ENCODE measurements at regions not wholly inside any gene's neighbourhood (a gene's known extent, or its start where the extent isn't known, plus 50 kb on each side); places are given as distances from the start of the nearest gene placed in this dataset.

DNA sequence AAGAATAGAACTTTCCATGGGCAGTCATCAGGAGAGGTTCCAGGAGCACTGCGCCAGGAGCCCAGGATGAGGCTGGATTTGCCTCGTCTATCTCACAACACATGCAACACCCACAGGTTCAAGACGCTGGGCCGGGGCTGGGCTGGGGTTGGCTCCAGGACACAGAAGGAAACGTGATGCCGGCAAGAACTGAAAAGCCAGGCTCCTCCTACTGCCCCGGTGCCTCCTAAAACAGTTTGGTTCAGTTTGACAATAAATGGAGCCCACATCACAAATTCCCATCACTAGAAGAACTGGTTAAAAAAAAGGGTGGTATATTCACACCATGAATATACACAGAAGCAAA is 75.9 kb downstream of the INHBB start:
- no peak overlapping the region for H2BK15ac ChIP-seq (ENCODE audit: low read depth, low read length)
- H3K56ac ChIP-seq (ENCODE audit: insufficient read length, low read depth, low read length), result no peak overlapping the region
- H3K18ac ChIP-seq (ENCODE audit: insufficient read length, low read depth, low read length), result no peak overlapping the region
- H3K4me2 ChIP-seq (ENCODE audit: insufficient read depth, insufficient read length, low read length), result no peak overlapping the region
- no peak overlapping the region for H3K4ac ChIP-seq (ENCODE audit: low read depth, low read length)
- DNase-seq, result peak; percentile 26
- H3K14ac ChIP-seq (ENCODE audit: insufficient read depth, low read length), result no peak overlapping the region; the same call in 1 of the 2 replicates
- no peak overlapping the region for H4K8ac ChIP-seq (replicated peaks; ENCODE audit: insufficient read length, low read depth, low read length)
- no peak overlapping the region for H2AK5ac ChIP-seq (ENCODE audit: insufficient read length, low read length)
- no peak overlapping the region for H2BK12ac ChIP-seq (ENCODE audit: insufficient read length, low read depth, low read length)
- no peaks in the 10 kb centered on the region for H3K79me1 ChIP-seq (ENCODE audit: insufficient read depth, low read depth, low read length, poor library complexity, severe bottlenecking)
- no peaks in the 10 kb centered on the region for H3K79me2 ChIP-seq (ENCODE audit: insufficient read depth, low read length)
- no peak overlapping the region for H2BK5ac ChIP-seq (ENCODE audit: insufficient read length, low read length)
- TF ChIP-seq, protein P1, sequence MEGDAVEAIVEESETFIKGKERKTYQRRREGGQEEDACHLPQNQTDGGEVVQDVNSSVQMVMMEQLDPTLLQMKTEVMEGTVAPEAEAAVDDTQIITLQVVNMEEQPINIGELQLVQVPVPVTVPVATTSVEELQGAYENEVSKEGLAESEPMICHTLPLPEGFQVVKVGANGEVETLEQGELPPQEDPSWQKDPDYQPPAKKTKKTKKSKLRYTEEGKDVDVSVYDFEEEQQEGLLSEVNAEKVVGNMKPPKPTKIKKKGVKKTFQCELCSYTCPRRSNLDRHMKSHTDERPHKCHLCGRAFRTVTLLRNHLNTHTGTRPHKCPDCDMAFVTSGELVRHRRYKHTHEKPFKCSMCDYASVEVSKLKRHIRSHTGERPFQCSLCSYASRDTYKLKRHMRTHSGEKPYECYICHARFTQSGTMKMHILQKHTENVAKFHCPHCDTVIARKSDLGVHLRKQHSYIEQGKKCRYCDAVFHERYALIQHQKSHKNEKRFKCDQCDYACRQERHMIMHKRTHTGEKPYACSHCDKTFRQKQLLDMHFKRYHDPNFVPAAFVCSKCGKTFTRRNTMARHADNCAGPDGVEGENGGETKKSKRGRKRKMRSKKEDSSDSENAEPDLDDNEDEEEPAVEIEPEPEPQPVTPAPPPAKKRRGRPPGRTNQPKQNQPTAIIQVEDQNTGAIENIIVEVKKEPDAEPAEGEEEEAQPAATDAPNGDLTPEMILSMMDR (conservative IDR thresholded peaks at IDR 0.05), result no peak
- Mint-ChIP-seq H3K4me1 (peaks cover 5 to 18% of the 10 kb centered on the region in 2 experiments; a peak in 3 of 4 replicates), H3K27ac (no peak overlapping the region; a peak in 1 of 7 replicates), H3K4me3 (no peak overlapping the region), H3K9me3 (no peaks in the 10 kb centered on the region; a peak in 1 of 5 replicates), H3K27me3 (ENCODE audit: low read depth) (peaks cover 92% of the 10 kb centered on the region), H3K36me3 (ENCODE audit: insufficient read depth in 1 of 3, low read depth in 3 of 3) (no peaks in the 10 kb centered on the region)
- H3K23me2 ChIP-seq (ENCODE audit: insufficient read length, low read depth, low read length, poor library complexity, severe bottlenecking), result no peaks in the 10 kb centered on the region
- no peak overlapping the region for H2AFZ ChIP-seq (ENCODE audit: low read length)
- no peaks in the 10 kb centered on the region for H4K20me1 ChIP-seq (ENCODE audit: control insufficient read depth, insufficient read depth, insufficient read length)
- no peak overlapping the region for H3K9ac ChIP-seq (ENCODE audit: extremely low read depth, insufficient read length, low read length)
- H3K23ac ChIP-seq (ENCODE audit: insufficient read length, low read depth, low read length), result no peak overlapping the region
- no peaks in the 10 kb centered on the region for H3K27me3 ChIP-seq (ENCODE audit: insufficient read depth, low read length)
- no peak overlapping the region for H4K5ac ChIP-seq (ENCODE audit: insufficient read length, low read depth, low read length)
- no CpG with 5 or more reads among the region's 7 CpGs for WGBS (ENCODE audit: extremely low coverage, insufficient read length, low lambda C conversion rate)
- no peaks in the 10 kb centered on the region for H3K9me3 ChIP-seq (ENCODE audit: control insufficient read depth, low read depth, low read length)
- no peak overlapping the region for H3K27ac ChIP-seq (ENCODE audit: insufficient read length, low read depth, low read length)
- H3K4me1 ChIP-seq (ENCODE audit: insufficient read depth, low read length), result no peaks in the 10 kb centered on the region
- no peak overlapping the region for H4K91ac ChIP-seq (ENCODE audit: insufficient read length, low read depth, low read length)
- H2BK120ac ChIP-seq (ENCODE audit: low read depth, low read length, poor library complexity, severe bottlenecking), result no peak overlapping the region
- H3T11ph ChIP-seq (ENCODE audit: low read length), result no peak overlapping the region
- H2BK20ac ChIP-seq (ENCODE audit: low read depth, low read length, poor library complexity, severe bottlenecking), result no peak overlapping the region

Measured in H9 (cell line).